Activated T-helper 1 cell treated with anti-CD3 and anti-CD28 coated beads, Interleukin-12 subunit alpha, Interleukin-12 subunit beta, Interleukin-2, Interleukin-4 antibody, amounts not matched to agents 30 ng/mL and 10 ng/mL and 1 ng/mL, durations not matched to agents 14 hours and 24 hours and 36 hours (primary cell): ENCODE measurements at regions not wholly inside any gene's neighbourhood (a gene's known extent, or its start where the extent isn't known, plus 50 kb on each side); places are given as distances from the start of the nearest gene placed in this dataset.
"Not testable (repeated sequence)": the region's sequence is repeated elsewhere in the genome, so short reads cannot be mapped to it uniquely, and the experiment has no call there.

Experiments
- DNase-seq: peaks from one replicate; pipeline ENCODE4 v3.0.0; 2021; ENCODE audit warnings: low spot score
- H3K27ac Mint-ChIP-seq: one replicate; pipeline ENCODE4 v1.8.0; 2021; ENCODE audit warnings: mild to moderate bottlenecking, mixed read lengths
- H3K27me3 Mint-ChIP-seq: one replicate; pipeline ENCODE4 v1.8.0; 2022; ENCODE audit warnings: mild to moderate bottlenecking, moderate library complexity, mixed read lengths; ENCODE audit not compliant: insufficient read depth
- H3K36me3 Mint-ChIP-seq: one replicate; pipeline ENCODE4 v1.8.0; 2021; ENCODE audit warnings: low read depth, mixed read lengths
- H3K4me1 Mint-ChIP-seq: one replicate; pipeline ENCODE4 v1.8.0; 2021; ENCODE audit warnings: low read depth, mixed read lengths
- H3K4me3 Mint-ChIP-seq: one replicate; pipeline ENCODE4 v1.8.0; 2021; ENCODE audit warnings: mild to moderate bottlenecking, moderate library complexity, mixed read lengths
- H3K9me3 Mint-ChIP-seq: one replicate; pipeline ENCODE4 v1.8.0; 2021; ENCODE audit warnings: mixed read lengths
- intact Hi-C: fragments of 100-400 bp; cut with micrococcal nuclease; formaldehyde crosslinking; loops from one replicate; pipeline ENCODE4 v1.15.1; 2024

DNA sequence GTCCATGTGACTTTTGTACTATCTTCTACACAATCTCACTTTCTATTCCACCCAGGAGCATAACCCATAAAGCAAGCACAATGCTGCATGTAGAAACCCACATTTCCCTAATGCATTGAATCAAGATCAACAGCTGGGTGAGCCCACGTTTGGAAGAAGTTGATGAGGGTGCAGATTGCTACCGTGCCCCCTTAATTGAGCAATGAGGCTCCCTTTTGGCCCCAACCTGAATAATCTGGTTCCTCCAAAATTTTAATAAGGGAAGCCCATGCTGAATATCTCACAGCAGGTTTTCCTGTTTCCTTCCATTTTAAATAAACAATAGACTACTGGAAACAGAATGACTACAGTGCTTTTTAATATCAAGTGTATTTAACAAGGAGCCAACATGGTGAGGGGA, 403.6 kb upstream of the SGCG start:
- DNase-seq, result no peak
- Mint-ChIP-seq H3K9me3 (peaks cover 7% of the 10 kb centered on the region), H3K4me1 (no peaks in the 10 kb centered on the region), H3K4me3 (no peak overlapping the region), H3K27me3 (no peaks in the 10 kb centered on the region), H3K36me3 (no peaks in the 10 kb centered on the region), H3K27ac (no peak overlapping the region)
- intact Hi-C loops, result no loop called here

DNA sequence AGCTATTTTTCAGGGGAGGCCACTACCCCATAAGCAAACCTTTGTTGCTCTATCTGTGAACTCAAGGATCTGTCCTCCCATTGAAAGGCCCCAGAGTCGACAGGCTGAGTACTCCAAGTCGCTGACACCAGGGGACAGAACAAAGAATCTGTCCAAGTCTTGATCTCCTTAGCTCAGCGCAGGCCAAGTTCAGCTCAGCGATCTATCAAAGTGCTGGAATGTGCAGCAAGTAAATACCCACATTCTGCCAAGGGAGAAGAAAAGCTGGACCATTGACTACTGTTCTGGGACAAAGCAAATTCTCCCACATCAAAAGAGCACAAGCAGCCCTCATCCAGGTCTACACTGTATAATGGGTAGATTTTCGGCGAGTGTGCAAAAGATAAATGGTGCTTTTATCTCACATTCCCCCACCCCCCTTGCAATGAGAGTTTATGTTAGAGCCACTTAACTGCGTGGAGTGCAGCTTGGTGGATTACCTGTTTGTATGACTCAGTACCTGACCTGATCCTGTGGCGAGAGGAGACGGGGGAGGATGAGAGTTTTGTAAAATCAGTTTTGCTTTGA, 391.7 kb upstream of the SGCG start:
- DNase-seq, result no peak
- Mint-ChIP-seq H3K4me1 (no peaks in the 10 kb centered on the region), H3K9me3 (no peaks in the 10 kb centered on the region), H3K4me3 (no peak overlapping the region), H3K27me3 (no peaks in the 10 kb centered on the region), H3K36me3 (no peaks in the 10 kb centered on the region), H3K27ac (no peak overlapping the region)
- intact Hi-C loops, result no loop called here

DNA sequence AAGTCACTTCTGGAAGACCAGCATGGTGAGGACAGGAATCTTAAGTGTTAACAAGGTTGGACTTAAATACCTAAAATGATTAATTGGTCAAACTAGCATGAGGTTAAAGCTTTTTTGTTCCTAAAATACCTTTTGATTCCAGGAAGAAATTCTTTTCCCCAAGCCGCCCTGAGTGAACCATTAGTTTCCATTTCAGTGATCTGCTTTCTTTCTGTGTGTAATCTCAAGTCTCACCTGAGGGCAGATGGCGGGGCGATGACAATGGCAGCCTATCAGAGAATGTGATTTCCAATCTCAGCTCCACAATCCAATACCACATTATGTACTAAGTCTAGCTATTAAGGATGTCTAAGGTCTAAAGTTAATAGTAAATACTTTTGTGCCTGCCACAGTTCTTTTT, 390.9 kb upstream of the SGCG start:
- Mint-ChIP-seq H3K4me3 (no peak overlapping the region), H3K4me1 (no peaks in the 10 kb centered on the region), H3K27me3 (no peaks in the 10 kb centered on the region), H3K9me3 (no peaks in the 10 kb centered on the region), H3K36me3 (no peaks in the 10 kb centered on the region), H3K27ac (no peak overlapping the region)
- no peak for DNase-seq
- intact Hi-C loops, result loop anchor here (10.0 kb wide), 1 partner anchor 1845 kb away; no protein-coding TSS in a partner anchor

- Mint-ChIP-seq H3K4me3 (no peak overlapping the region), H3K27me3 (no peaks in the 10 kb centered on the region), H3K27ac (no peak overlapping the region), H3K9me3 (no peaks in the 10 kb centered on the region), H3K36me3 (no peaks in the 10 kb centered on the region), H3K4me1 (no peaks in the 10 kb centered on the region)
- intact Hi-C loops, result loop anchor here (10.0 kb wide), 1 partner anchor 1849 kb away; no protein-coding TSS in a partner anchor
- no peak for DNase-seq
These were observed 387.1 kb upstream of the SGCG start for GRCh38 chr13:22793598-22794134.

DNA sequence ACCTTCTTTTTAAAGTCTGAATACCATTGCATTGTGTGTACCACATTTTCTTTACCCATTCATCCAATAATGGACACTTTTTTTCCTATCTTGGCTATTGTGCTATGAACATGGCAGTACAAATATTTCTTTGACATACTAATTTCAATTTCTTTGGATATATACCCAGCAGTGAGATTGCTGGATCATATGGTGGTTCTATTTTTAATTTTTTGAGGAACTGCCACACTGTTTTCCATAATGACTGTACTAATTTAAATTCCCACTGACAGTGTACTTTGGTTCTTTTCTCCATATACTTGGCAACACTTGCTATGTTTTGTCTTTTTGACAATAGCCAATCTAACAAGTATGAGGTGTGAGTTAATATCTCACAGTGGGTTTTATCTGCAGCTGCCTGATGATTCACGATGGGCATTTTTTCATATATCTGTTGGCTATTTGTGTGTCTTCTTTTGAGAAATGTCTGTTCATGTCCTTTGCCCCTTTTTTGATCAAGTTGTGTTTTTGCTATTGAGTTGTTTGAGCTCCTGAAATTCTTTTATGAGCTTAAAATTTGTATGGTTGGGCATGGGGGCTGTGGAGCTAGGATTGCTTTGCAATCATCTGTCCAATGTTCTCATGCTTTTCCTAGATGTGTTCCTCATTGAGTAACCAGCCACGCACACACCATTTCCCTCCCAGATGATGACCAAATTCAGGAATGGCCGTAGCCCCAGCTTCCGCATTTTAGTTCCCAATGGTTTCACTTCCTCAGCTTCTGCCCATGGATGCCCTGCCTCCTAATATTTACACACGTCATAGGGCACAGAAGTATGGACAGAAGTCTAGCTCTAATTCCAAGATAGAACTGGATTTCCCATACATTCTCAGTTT, 380.0 kb upstream of the SGCG start:
- no peak overlapping the region for H3K27ac Mint-ChIP-seq
- intact Hi-C loops, result no loop called here
- no peaks in the 10 kb centered on the region for H3K36me3 Mint-ChIP-seq
- H3K27me3 Mint-ChIP-seq, result peaks cover 3% of the 10 kb centered on the region
- no peak for DNase-seq
- H3K4me1 Mint-ChIP-seq, result no peaks in the 10 kb centered on the region
- H3K4me3 Mint-ChIP-seq, result no peak overlapping the region
- H3K9me3 Mint-ChIP-seq, result no peaks in the 10 kb centered on the region

GRCh38 chr13:22801402-22802003, 379.3 kb upstream of the SGCG start:
- Mint-ChIP-seq H3K4me1 (no peaks in the 10 kb centered on the region), H3K9me3 (no peaks in the 10 kb centered on the region), H3K36me3 (no peaks in the 10 kb centered on the region), H3K27me3 (peaks cover 3% of the 10 kb centered on the region), H3K27ac (no peak overlapping the region), H3K4me3 (no peak overlapping the region)
- intact Hi-C loops, result no loop called here
- no peak for DNase-seq

GRCh38 chr13:22812793-22813192, 368.0 kb upstream of the SGCG start:
- no peaks in the 10 kb centered on the region for H3K27me3 Mint-ChIP-seq
- H3K27ac Mint-ChIP-seq, result no peak overlapping the region
- intact Hi-C loops, result no loop called here
- no peak overlapping the region for H3K4me3 Mint-ChIP-seq
- DNase-seq, result no peak
- no peaks in the 10 kb centered on the region for H3K9me3 Mint-ChIP-seq
- H3K36me3 Mint-ChIP-seq, result no peaks in the 10 kb centered on the region
- H3K4me1 Mint-ChIP-seq, result no peaks in the 10 kb centered on the region

GRCh38 chr13:22813531-22814377, 367.0 kb upstream of the SGCG start:
- DNase-seq, intact Hi-C loops, H3K4me1 Mint-ChIP-seq, H3K27me3 Mint-ChIP-seq, H3K4me3 Mint-ChIP-seq, H3K9me3 Mint-ChIP-seq, H3K36me3 Mint-ChIP-seq, H3K27ac Mint-ChIP-seq: not testable (repeated sequence)

DNA sequence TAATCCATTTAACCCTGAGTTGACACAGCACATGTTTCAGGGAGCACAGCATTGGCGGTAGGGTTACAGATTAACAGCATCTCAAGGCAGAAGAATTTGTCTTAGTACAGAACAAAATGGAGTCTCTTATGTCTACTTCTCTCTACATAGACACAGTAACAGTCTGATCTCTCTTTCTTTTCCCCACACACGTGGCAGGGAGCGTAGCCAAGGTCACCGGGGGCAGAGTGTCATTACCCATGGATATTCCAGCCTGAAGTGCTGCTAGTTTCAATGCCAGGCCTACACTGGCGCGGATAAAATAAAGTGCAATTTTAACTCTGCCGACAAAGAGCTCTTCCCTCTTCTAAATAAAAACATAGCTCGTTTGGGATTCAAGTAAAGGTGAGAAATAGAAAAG, 366.3 kb upstream of the SGCG start:
- intact Hi-C loops, DNase-seq, H3K4me1 Mint-ChIP-seq, H3K27ac Mint-ChIP-seq, H3K36me3 Mint-ChIP-seq, H3K27me3 Mint-ChIP-seq, H3K4me3 Mint-ChIP-seq, H3K9me3 Mint-ChIP-seq: not testable (repeated sequence)

GRCh38 chr13:22821589-22821988, 359.2 kb upstream of the SGCG start:
- DNase-seq, result no peak
- no peaks in the 10 kb centered on the region for H3K9me3 Mint-ChIP-seq
- no peaks in the 10 kb centered on the region for H3K36me3 Mint-ChIP-seq
- H3K27ac Mint-ChIP-seq, result no peak overlapping the region
- no peak overlapping the region for H3K4me3 Mint-ChIP-seq
- no peaks in the 10 kb centered on the region for H3K4me1 Mint-ChIP-seq
- intact Hi-C loops, result no loop called here
- H3K27me3 Mint-ChIP-seq, result peaks cover 2% of the 10 kb centered on the region

GRCh38 chr13:22825186-22825585, 355.6 kb upstream of the SGCG start:
- H3K27ac Mint-ChIP-seq, result no peak overlapping the region
- DNase-seq, result no peak
- intact Hi-C loops, result no loop called here
- H3K4me1 Mint-ChIP-seq, result no peaks in the 10 kb centered on the region
- H3K4me3 Mint-ChIP-seq, result no peak overlapping the region
- peaks cover 2% of the 10 kb centered on the region for H3K27me3 Mint-ChIP-seq
- no peaks in the 10 kb centered on the region for H3K36me3 Mint-ChIP-seq
- no peaks in the 10 kb centered on the region for H3K9me3 Mint-ChIP-seq

DNA sequence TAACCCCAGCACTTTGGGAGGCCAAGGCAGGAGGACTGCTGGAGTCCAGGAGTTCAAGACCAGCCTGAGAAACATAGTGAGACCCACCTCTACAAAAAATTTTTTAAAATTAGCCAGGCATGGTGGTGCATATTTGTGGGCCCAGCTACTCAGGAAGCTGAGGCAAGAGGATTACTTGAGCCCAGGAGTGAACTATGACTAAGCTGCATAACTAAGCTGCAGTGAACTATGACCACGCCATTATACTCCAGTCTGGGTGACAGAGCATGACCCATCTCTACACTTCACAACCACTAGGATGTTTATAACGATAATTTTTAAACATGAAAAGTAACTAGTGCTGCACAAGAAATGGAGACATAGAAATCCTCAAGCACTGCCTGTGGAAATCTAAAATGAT, 352.7 kb upstream of the SGCG start:
- Mint-ChIP-seq H3K4me3 (no peak overlapping the region), H3K4me1 (no peaks in the 10 kb centered on the region), H3K27me3 (peaks cover 2% of the 10 kb centered on the region), H3K9me3 (no peaks in the 10 kb centered on the region), H3K36me3 (no peaks in the 10 kb centered on the region), H3K27ac (no peak overlapping the region)
- intact Hi-C loops, result no loop called here
- no peak for DNase-seq
